HFFc6 (cell line): ENCODE measurements at regions not wholly inside any gene's neighbourhood (a gene's known extent, or its start where the extent isn't known, plus 50 kb on each side); places are given as distances from the start of the nearest gene placed in this dataset.

Experiments
- DNase-seq: peaks from one replicate; pipeline ENCODE4 v3.0.0-alpha.2; 2018
- H3K27ac Mint-ChIP-seq: 2 replicates; pipeline ENCODE4 v1.8.0; 2020; ENCODE audit warnings: mild to moderate bottlenecking, mixed read lengths
- H3K27me3 Mint-ChIP-seq: 2 replicates; pipeline ENCODE4 v1.8.0; 2021; ENCODE audit warnings: mild to moderate bottlenecking, moderate library complexity, mixed read lengths; ENCODE audit not compliant: insufficient read depth
- H3K36me3 Mint-ChIP-seq: 2 replicates; pipeline ENCODE4 v1.8.0; 2021; ENCODE audit warnings: low read depth, mixed read lengths
- H3K4me1 Mint-ChIP-seq: 2 replicates; pipeline ENCODE4 v1.8.0; 2020; ENCODE audit warnings: low read depth, mixed read lengths
- H3K4me3 Mint-ChIP-seq: 2 replicates; pipeline ENCODE4 v1.8.0; 2020; ENCODE audit warnings: mild to moderate bottlenecking, moderate library complexity, mixed read lengths
- H3K9me3 Mint-ChIP-seq: 2 replicates; pipeline ENCODE4 v1.8.0; 2020; ENCODE audit warnings: mild to moderate bottlenecking, mixed read lengths
- TF ChIP-seq, protein P1 (sequence below): fragments of 200-600 bp; sonication (generic); IDR thresholded peaks from 2 replicates; pipeline ENCODE4 v1.5.0; 2021; ENCODE audit warnings: antibody characterized with exemption, mild to moderate bottlenecking

DNA sequence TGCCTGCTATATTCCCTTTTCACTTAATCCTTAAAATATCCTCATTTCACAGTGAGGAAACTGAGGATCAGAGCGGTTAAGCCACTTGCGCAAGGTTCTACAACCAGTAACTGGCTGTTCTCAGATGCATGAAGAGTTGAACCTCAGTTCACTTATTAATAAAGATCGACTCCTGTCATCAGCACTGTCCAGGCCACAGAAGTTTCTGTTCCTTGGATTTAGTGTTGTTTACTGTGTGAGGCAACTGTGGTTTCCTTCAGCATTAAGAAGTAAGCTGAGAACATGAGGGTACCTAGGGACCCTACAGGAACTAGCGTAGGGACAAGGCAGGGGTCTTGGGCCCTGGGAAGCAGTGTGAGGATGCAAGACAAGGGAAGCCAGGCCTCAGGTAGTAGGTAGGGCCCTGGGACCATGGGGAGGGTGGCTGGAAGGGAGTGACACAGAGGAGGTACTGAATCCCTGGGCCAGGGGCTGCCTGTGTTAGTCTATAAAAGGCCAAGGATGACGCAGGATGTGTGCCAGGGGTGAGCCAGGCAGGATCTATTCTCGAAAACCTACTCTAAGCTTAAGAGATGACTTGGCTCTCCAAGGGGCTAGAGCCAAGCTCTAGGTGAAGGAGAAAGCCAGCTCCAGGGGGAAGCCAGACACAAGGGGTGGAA, 181.2 kb upstream of the CSF3R start:
- Mint-ChIP-seq H3K9me3 (peaks cover 27% of the 10 kb centered on the region), H3K4me3 (no peak overlapping the region), H3K27ac (no peak overlapping the region), H3K4me1 (no peaks in the 10 kb centered on the region), H3K27me3 (peaks cover 10% of the 10 kb centered on the region; the same call in 1 of the 2 replicates), H3K36me3 (no peaks in the 10 kb centered on the region)
- no peak for DNase-seq
- TF ChIP-seq, protein P1, sequence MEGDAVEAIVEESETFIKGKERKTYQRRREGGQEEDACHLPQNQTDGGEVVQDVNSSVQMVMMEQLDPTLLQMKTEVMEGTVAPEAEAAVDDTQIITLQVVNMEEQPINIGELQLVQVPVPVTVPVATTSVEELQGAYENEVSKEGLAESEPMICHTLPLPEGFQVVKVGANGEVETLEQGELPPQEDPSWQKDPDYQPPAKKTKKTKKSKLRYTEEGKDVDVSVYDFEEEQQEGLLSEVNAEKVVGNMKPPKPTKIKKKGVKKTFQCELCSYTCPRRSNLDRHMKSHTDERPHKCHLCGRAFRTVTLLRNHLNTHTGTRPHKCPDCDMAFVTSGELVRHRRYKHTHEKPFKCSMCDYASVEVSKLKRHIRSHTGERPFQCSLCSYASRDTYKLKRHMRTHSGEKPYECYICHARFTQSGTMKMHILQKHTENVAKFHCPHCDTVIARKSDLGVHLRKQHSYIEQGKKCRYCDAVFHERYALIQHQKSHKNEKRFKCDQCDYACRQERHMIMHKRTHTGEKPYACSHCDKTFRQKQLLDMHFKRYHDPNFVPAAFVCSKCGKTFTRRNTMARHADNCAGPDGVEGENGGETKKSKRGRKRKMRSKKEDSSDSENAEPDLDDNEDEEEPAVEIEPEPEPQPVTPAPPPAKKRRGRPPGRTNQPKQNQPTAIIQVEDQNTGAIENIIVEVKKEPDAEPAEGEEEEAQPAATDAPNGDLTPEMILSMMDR: no peak

DNA sequence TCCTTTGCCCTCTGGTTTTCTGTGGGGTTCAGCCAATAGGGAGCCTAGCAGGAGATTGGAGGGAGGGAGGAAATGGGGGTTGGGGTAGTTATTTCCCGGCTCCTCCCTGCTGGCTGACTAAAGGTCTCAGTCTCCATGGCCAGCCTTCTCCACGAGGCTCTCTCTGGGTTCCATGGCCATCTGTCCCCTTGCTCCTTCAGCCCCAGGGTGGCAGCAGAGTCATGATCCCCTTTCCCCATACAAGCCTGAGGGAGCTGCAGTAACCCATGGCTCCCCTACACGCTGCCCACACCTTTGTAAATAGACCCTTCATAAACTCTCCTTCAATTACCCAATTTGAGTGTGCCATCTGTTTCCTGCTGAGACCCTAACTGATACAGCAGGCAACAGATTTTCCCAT, 176.1 kb upstream of the CSF3R start:
- Mint-ChIP-seq H3K4me1 (no peaks in the 10 kb centered on the region), H3K4me3 (no peak overlapping the region), H3K36me3 (no peaks in the 10 kb centered on the region), H3K27ac (no peak overlapping the region), H3K27me3 (peaks cover 11% of the 10 kb centered on the region), H3K9me3 (peaks cover 21% of the 10 kb centered on the region)
- DNase-seq: no peak
- TF ChIP-seq, protein P1: no peak

DNA sequence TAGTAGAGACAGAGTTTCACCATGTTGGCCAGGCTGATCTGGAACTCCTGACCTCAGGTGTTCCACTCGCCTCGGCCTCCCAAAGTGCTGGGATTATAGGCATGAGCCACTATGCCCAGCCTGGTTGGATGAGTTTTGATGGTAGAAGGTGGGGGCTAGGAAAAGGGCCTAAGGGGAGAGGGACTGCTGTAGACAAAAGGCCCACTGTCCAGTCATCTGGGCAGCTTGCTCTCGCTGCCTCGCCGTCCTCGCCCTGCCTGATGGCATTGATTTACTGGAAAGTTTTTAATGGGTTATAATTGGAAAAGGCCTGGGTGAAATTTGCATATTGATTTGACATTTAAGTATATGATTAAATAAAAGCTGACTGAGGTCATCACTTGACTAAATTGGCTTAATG, 175.1 kb upstream of the CSF3R start:
- no peaks in the 10 kb centered on the region for H3K4me1 Mint-ChIP-seq
- no peak overlapping the region for H3K27ac Mint-ChIP-seq
- DNase-seq: no peak
- H3K4me3 Mint-ChIP-seq: no peak overlapping the region
- TF ChIP-seq, protein P1: no peak
- no peaks in the 10 kb centered on the region for H3K36me3 Mint-ChIP-seq
- peaks cover 11% of the 10 kb centered on the region for H3K27me3 Mint-ChIP-seq
- peaks cover 21% of the 10 kb centered on the region for H3K9me3 Mint-ChIP-seq

DNA sequence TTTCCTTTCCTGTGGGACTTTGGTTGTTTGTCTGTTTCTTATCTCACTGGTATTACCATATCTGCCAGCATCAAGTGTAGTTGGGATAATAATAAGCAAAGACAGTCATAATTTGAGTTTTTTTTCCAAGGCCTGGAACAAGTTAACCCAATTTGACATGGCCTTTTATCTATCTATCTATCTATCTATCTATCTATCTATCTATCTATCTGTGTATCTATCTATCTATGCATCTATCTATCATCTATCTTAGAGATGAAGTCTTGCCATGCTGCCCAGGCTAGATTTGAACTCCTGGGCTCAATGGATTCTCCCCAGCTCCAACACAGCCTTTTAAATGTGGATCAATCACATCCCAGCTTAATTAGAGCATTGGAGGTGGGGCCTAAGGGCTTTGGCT, 174.1 kb upstream of the CSF3R start:
- no peak for DNase-seq
- Mint-ChIP-seq H3K4me1 (no peaks in the 10 kb centered on the region), H3K27ac (no peak overlapping the region), H3K9me3 (peaks cover 27% of the 10 kb centered on the region), H3K27me3 (peaks cover 15% of the 10 kb centered on the region), H3K4me3 (no peak overlapping the region), H3K36me3 (no peaks in the 10 kb centered on the region)
- TF ChIP-seq, protein P1: no peak

DNA sequence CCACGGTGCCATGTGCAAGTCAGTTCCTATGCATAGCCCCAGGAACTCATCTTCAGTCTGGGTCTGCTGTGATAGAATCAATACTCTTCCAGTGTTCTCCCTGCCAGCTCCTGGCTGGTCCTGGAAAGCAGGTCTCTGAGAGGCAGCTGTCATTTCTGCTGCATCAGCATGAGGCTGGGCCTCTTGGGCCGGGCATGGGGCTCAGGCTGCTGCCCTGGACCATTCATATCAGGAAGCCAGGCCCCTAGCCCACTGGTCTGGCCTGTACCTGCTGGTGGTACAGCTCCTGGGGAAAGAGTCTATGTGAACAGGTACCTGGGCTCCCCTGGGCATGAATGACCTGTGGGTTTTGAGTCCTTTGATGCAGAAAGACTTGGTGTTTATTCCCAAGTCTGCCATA, 173.6 kb upstream of the CSF3R start:
- no peak overlapping the region for H3K4me3 Mint-ChIP-seq
- H3K9me3 Mint-ChIP-seq: peaks cover 27% of the 10 kb centered on the region
- no peaks in the 10 kb centered on the region for H3K36me3 Mint-ChIP-seq
- TF ChIP-seq, protein P1: no peak
- no peak for DNase-seq
- H3K27ac Mint-ChIP-seq: no peak overlapping the region
- no peaks in the 10 kb centered on the region for H3K4me1 Mint-ChIP-seq
- peaks cover 15% of the 10 kb centered on the region for H3K27me3 Mint-ChIP-seq
